Ramos (cell line): ENCODE measurements at regions not wholly inside any gene's neighbourhood (a gene's known extent, or its start where the extent isn't known, plus 50 kb on each side); places are given as distances from the start of the nearest gene placed in this dataset.

ENCODE experiments used
- in situ Hi-C: fragments of 300-500 bp; cut with MboI; formaldehyde crosslinking; loops from one replicate; pipeline ENCODE4 v1.14.3; 2022; ENCODE audit warnings: low sequenced_read_pairs; ENCODE audit not compliant: unreplicated experiment

- in situ Hi-C loops = no loop called here
These were observed 346.7 kb downstream of the PAX1 start for GRCh38 chr20:22052025-22052650.

GRCh38 chr20:22045956-22046507 lies 340.6 kb downstream of the PAX1 start:
- in situ Hi-C loops = loop anchor here (25.0 kb wide), 1 partner anchor 109 kb away; no protein-coding TSS in a partner anchor

- in situ Hi-C loops = loop anchor here (25.0 kb wide), 1 partner anchor 90 kb away; no protein-coding TSS in a partner anchor
These were observed 322.0 kb downstream of the PAX1 start for GRCh38 chr20:22027423-22027822.

GRCh38 chr20:22020201-22020600 lies 314.7 kb downstream of the PAX1 start:
- in situ Hi-C loops = no loop called here

- in situ Hi-C loops = no loop called here
These were observed 303.0 kb downstream of the PAX1 start for GRCh38 chr20:22008456-22008855.

- in situ Hi-C loops = no loop called here
These were observed 300.8 kb downstream of the PAX1 start for GRCh38 chr20:22006306-22006705.

GRCh38 chr20:22005535-22005934 lies 300.1 kb downstream of the PAX1 start:
- in situ Hi-C loops = no loop called here

- in situ Hi-C loops = no loop called here
These were observed 299.5 kb downstream of the PAX1 start for GRCh38 chr20:22004946-22005345.

- in situ Hi-C loops = no loop called here
These were observed 298.2 kb downstream of the PAX1 start for GRCh38 chr20:22003680-22004079.

- in situ Hi-C loops = no loop called here
These were observed 296.4 kb downstream of the PAX1 start for GRCh38 chr20:22001886-22002285.

- in situ Hi-C loops = no loop called here
These were observed 290.0 kb downstream of the PAX1 start for GRCh38 chr20:21995461-21995860.

- in situ Hi-C loops = no loop called here
These were observed 288.7 kb downstream of the PAX1 start for GRCh38 chr20:21994203-21994602.

GRCh38 chr20:21982559-21982958 lies 277.1 kb downstream of the PAX1 start:
- in situ Hi-C loops = no loop called here

GRCh38 chr20:21981597-21982344 lies 276.3 kb downstream of the PAX1 start:
- in situ Hi-C loops = no loop called here

- in situ Hi-C loops = no loop called here
These were observed 275.7 kb downstream of the PAX1 start for GRCh38 chr20:21981179-21981578.

- in situ Hi-C loops = no loop called here
These were observed 266.0 kb downstream of the PAX1 start for GRCh38 chr20:21971436-21971835.

GRCh38 chr20:21968486-21968885 lies 263.0 kb downstream of the PAX1 start:
- in situ Hi-C loops = no loop called here

GRCh38 chr20:21967481-21967880 lies 262.0 kb downstream of the PAX1 start:
- in situ Hi-C loops = no loop called here

GRCh38 chr20:21956591-21956990 lies 251.1 kb downstream of the PAX1 start:
- in situ Hi-C loops = no loop called here

GRCh38 chr20:21947406-21947805 lies 241.9 kb downstream of the PAX1 start:
- in situ Hi-C loops = loop anchor here (25.0 kb wide), 1 partner anchor 90 kb away; no protein-coding TSS in a partner anchor

GRCh38 chr20:21944227-21944626 lies 238.8 kb downstream of the PAX1 start:
- in situ Hi-C loops = loop anchor here (25.0 kb wide), 1 partner anchor 93 kb away; no protein-coding TSS in a partner anchor
